ENCODE measurements at regions not wholly inside any gene's neighbourhood (a gene's known extent, or its start where the extent isn't known, plus 50 kb on each side); places are given as distances from the start of the nearest gene placed in this dataset.

GRCh38 chr1:86812286-86812685 lies 101.6 kb downstream of the SELENOF start:
- TF ChIP-seq POLR2A (IDR thresholded peaks at IDR 0.05; ENCODE audit: control extremely low read depth in 1 of 2, low read depth in 2 of 2, low read length in 2 of 2) (no peak), ASH2L (IDR thresholded peaks at IDR 0.05; ENCODE audit: low read length) (no peak), EZH2 (IDR thresholded peaks at IDR 0.05; ENCODE audit: low read depth, low read length, severe bottlenecking) (no peak), RXRA (IDR thresholded peaks at IDR 0.05; ENCODE audit: insufficient read depth, low read depth, low read length) (no peak), CTCF (IDR thresholded peaks at IDR 0.05; ENCODE audit: control extremely low read depth in 1 of 3, insufficient read depth in 1 of 3, low read depth in 1 of 3, low read length in 3 of 3) (no peak), SIN3A (conservative IDR thresholded peaks at IDR 0.05 in 1 of 2, IDR thresholded peaks at IDR 0.05 in 1 of 2; ENCODE audit: low read depth in 1 of 2, low read length in 2 of 2) (no peak), JUND (IDR thresholded peaks at IDR 0.05; ENCODE audit: low read length) (no peak), TCF12 (IDR thresholded peaks at IDR 0.05; ENCODE audit: low read depth, low read length) (no peak)
